ENCODE measurements at regions not wholly inside any gene's neighbourhood (a gene's known extent, or its start where the extent isn't known, plus 50 kb on each side); places are given as distances from the start of the nearest gene placed in this dataset.

DNA sequence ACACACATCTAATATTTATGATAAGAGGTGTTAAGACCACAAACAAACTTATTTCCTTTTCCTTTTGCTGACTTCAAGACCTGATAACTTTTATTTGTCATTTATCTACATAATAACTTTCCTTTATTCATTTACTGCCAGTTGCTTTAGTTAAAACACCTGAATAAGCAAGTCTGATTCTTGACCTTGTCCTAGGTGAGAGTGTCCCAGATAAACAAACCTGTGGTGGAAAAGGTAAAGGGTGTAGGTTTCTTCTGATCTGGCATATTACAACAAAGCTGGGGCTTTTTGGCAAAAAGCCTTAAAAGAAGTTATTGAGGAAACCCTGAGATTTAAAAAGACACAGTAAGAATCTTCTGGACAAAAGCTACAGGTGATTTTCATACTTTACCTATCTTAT, 191.5 kb downstream of the ZBBX start:
- CTCF ChIA-PET, result no interaction called here
- Mint-ChIP-seq H3K27ac (no peak overlapping the region), H3K9me3 (peaks cover 12% of the 10 kb centered on the region), H3K4me1 (ENCODE audit: low read depth) (no peaks in the 10 kb centered on the region), H3K4me3 (no peak overlapping the region), H3K36me3 (ENCODE audit: low read depth) (no peaks in the 10 kb centered on the region), H3K27me3 (no peaks in the 10 kb centered on the region)
- no peak overlapping the region for H3K4me3 ChIP-seq (ENCODE audit: low read length)
- H3K27ac ChIP-seq (ENCODE audit: low read depth in 1 of 2, low read length in 2 of 2), result no peak overlapping the region
- no peaks in the 10 kb centered on the region for H3K4me1 ChIP-seq (ENCODE audit: insufficient read depth, low read length)
- no peaks in the 10 kb centered on the region for H3K27me3 ChIP-seq (ENCODE audit: control insufficient read depth in 1 of 2, insufficient read depth in 2 of 2, low read length in 2 of 2)
- DNase-seq, result no peak
- no peak for ATAC-seq (ENCODE audit: poor library complexity)
- intact Hi-C loops (cut with DNase I, micrococcal nuclease), result no loop called here
- TF ChIP-seq, protein P1, sequence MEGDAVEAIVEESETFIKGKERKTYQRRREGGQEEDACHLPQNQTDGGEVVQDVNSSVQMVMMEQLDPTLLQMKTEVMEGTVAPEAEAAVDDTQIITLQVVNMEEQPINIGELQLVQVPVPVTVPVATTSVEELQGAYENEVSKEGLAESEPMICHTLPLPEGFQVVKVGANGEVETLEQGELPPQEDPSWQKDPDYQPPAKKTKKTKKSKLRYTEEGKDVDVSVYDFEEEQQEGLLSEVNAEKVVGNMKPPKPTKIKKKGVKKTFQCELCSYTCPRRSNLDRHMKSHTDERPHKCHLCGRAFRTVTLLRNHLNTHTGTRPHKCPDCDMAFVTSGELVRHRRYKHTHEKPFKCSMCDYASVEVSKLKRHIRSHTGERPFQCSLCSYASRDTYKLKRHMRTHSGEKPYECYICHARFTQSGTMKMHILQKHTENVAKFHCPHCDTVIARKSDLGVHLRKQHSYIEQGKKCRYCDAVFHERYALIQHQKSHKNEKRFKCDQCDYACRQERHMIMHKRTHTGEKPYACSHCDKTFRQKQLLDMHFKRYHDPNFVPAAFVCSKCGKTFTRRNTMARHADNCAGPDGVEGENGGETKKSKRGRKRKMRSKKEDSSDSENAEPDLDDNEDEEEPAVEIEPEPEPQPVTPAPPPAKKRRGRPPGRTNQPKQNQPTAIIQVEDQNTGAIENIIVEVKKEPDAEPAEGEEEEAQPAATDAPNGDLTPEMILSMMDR (IDR thresholded peaks at IDR 0.05), result no peak
- H3K9me3 ChIP-seq (ENCODE audit: control insufficient read depth in 1 of 2, insufficient read depth in 1 of 2, low read length in 2 of 2), result peaks cover 0 to 13% of the 10 kb centered on the region in 2 experiments
- POLR2A ChIA-PET, result no interaction called here
- no peaks in the 10 kb centered on the region for H3K36me3 ChIP-seq (ENCODE audit: insufficient read depth, low read length)

DNA sequence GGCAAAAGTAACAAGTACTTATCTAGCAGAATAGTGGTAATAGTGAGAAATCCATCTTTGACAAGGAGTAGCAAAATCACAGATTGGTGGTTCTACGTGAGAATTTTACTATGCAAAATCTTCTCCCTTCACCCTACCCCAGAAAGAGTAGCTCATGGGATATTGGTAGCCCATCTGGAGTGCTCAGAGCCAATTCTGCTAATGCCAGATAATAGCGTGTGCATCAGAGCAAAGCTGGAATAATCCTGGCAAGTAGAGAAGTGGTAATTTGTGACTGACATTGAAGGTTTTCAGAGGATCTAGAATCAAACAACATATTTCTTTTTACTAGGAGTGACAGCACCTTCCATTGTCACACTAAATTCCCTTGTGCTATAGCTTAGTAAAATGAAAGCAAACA, 192.9 kb downstream of the ZBBX start:
- ChIA-PET CTCF (no interaction called here), POLR2A (no interaction called here)
- no peaks in the 10 kb centered on the region for H3K36me3 ChIP-seq (ENCODE audit: insufficient read depth, low read length)
- H3K27ac ChIP-seq (ENCODE audit: low read depth in 1 of 2, low read length in 2 of 2), result no peak overlapping the region
- DNase-seq (no peak), ATAC-seq (ENCODE audit: poor library complexity) (no peak)
- no peaks in the 10 kb centered on the region for H3K4me1 ChIP-seq (ENCODE audit: insufficient read depth, low read length)
- H3K4me3 Mint-ChIP-seq, result no peak overlapping the region
- H3K9me3 ChIP-seq (ENCODE audit: control insufficient read depth in 1 of 2, insufficient read depth in 1 of 2, low read length in 2 of 2), result peaks cover 0 to under 1% of the 10 kb centered on the region in 2 experiments
- intact Hi-C loops (cut with DNase I, micrococcal nuclease), result no loop called here
- TF ChIP-seq, protein P1 (IDR thresholded peaks at IDR 0.05), result no peak
- no peaks in the 10 kb centered on the region for H3K27me3 ChIP-seq (ENCODE audit: control insufficient read depth in 1 of 2, insufficient read depth in 2 of 2, low read length in 2 of 2)
- H3K4me1 Mint-ChIP-seq (ENCODE audit: low read depth), result no peaks in the 10 kb centered on the region
- H3K4me3 ChIP-seq (ENCODE audit: low read length), result no peak overlapping the region
- H3K9me3 Mint-ChIP-seq, result peaks cover 11% of the 10 kb centered on the region
- H3K36me3 Mint-ChIP-seq (ENCODE audit: low read depth), result no peaks in the 10 kb centered on the region
- no peak overlapping the region for H3K27ac Mint-ChIP-seq
- H3K27me3 Mint-ChIP-seq, result no peaks in the 10 kb centered on the region

DNA sequence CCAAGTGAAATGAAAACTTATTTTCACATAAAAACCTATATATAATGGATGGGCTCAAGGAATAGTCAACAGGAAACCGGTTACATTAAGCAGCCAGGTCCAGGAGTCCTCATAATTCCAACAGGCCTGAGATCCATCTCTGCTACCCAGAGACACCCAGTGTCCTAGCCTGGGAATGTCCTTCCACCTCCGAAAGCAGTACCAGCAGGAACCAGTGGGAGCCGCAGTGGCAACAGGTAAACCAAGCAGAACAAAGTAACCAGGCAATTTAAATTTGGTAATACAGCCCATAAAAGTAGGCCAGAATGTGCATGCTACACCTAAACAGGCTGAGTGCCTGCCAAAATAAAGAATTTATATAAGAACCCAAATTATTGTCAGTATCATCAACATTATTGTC, 195.6 kb downstream of the ZBBX start:
- DNase-seq (no peak), ATAC-seq (ENCODE audit: poor library complexity) (no peak)
- TF ChIP-seq, protein P1 (IDR thresholded peaks at IDR 0.05), result no peak
- H3K27ac Mint-ChIP-seq, result no peak overlapping the region
- Histone ChIP-seq H3K27ac (ENCODE audit: low read depth in 1 of 2, low read length in 2 of 2) (no peak overlapping the region), H3K36me3 (ENCODE audit: insufficient read depth, low read length) (no peaks in the 10 kb centered on the region), H3K4me1 (ENCODE audit: insufficient read depth, low read length) (no peaks in the 10 kb centered on the region), H3K27me3 (ENCODE audit: control insufficient read depth in 1 of 2, insufficient read depth in 2 of 2, low read length in 2 of 2) (no peaks in the 10 kb centered on the region), H3K4me3 (ENCODE audit: low read length) (no peak overlapping the region), H3K9me3 (ENCODE audit: control insufficient read depth in 1 of 2, insufficient read depth in 1 of 2, low read length in 2 of 2) (no peaks in the 10 kb centered on the region)
- no peak overlapping the region for H3K4me3 Mint-ChIP-seq
- POLR2A ChIA-PET, result no interaction called here
- CTCF ChIA-PET, result no interaction called here
- peaks cover 4% of the 10 kb centered on the region for H3K9me3 Mint-ChIP-seq
- intact Hi-C loops (cut with DNase I, micrococcal nuclease), result no loop called here
- no peaks in the 10 kb centered on the region for H3K36me3 Mint-ChIP-seq (ENCODE audit: low read depth)
- no peaks in the 10 kb centered on the region for H3K4me1 Mint-ChIP-seq (ENCODE audit: low read depth)
- H3K27me3 Mint-ChIP-seq, result no peaks in the 10 kb centered on the region

Data from CD4-positive, alpha-beta T cell (primary cell).